Epithelial cell of esophagus (primary cell): ENCODE measurements at regions not wholly inside any gene's neighbourhood (a gene's known extent, or its start where the extent isn't known, plus 50 kb on each side); places are given as distances from the start of the nearest gene placed in this dataset.

Experiments
- DNase-seq: peaks from one replicate; pipeline ENCODE4 v3.0.0; 2010; ENCODE audit warnings: low read depth
- H3K4me3 ChIP-seq: 2 replicates; pipeline ENCODE4 v1.5.1; 2011; ENCODE audit warnings: mild to moderate bottlenecking, low read length, control low read depth
- CTCF ChIP-seq: IDR thresholded peaks from 2 replicates; pipeline ENCODE4 v1.5.1; 2011; ENCODE audit warnings: low read depth, mild to moderate bottlenecking, low read length, control low read depth, inconsistent platforms; ENCODE audit not compliant: insufficient read depth; ENCODE audit errors: missing control alignments

GRCh38 chr18:60962625-60963024 is 370.6 kb upstream of the CDH20 start:
- DNase-seq: no peak
- H3K4me3 ChIP-seq: no peak overlapping the region
- no peak for TF ChIP-seq CTCF

- H3K4me3 ChIP-seq: no peak overlapping the region
- DNase-seq: peak; percentile 9
- no peak for TF ChIP-seq CTCF
Observed at GRCh38 chr18:60965856-60966255, 367.4 kb upstream of the CDH20 start.

GRCh38 chr18:60966876-60967275 is 366.4 kb upstream of the CDH20 start:
- DNase-seq: no peak
- no peak for TF ChIP-seq CTCF
- H3K4me3 ChIP-seq: no peak overlapping the region

GRCh38 chr18:60975420-60975819 is 357.8 kb upstream of the CDH20 start:
- DNase-seq: peak; percentile 7
- no peak overlapping the region for H3K4me3 ChIP-seq
- TF ChIP-seq CTCF: no peak

GRCh38 chr18:60976976-60977375 is 356.3 kb upstream of the CDH20 start:
- TF ChIP-seq CTCF: no peak
- no peak for DNase-seq
- H3K4me3 ChIP-seq: no peak overlapping the region

- TF ChIP-seq CTCF: no peak
- peak; percentile 61 for DNase-seq
- H3K4me3 ChIP-seq: no peak overlapping the region
Observed at GRCh38 chr18:60978338-60978737, 354.9 kb upstream of the CDH20 start.

- no peak overlapping the region for H3K4me3 ChIP-seq
- no peak for DNase-seq
- TF ChIP-seq CTCF: no peak
Observed at GRCh38 chr18:60980422-60981005, 352.7 kb upstream of the CDH20 start.
